Thyroid gland (tissue), 4 donors: ENCODE measurements at regions not wholly inside any gene's neighbourhood (a gene's known extent, or its start where the extent isn't known, plus 50 kb on each side); places are given as distances from the start of the nearest gene placed in this dataset.

ENCODE experiments used
- POLR2A ChIP-seq, 2 donors: fragments of 450-650 bp; IDR thresholded peaks; one replicate each; pipeline ENCODE4 v1.6.1; 2017; ENCODE audit warnings: antibody characterized with exemption in 2 of 2, mild to moderate bottlenecking in 2 of 2, moderate library complexity in 1 of 2
- TF ChIP-seq, protein P1 (sequence below), 6 experiments: fragments of 200-600 bp in 3 of 6; fragments of 450-650 bp in 3 of 6; sonication (generic) in 3 of 6; IDR thresholded peaks; one replicate each; pipeline ENCODE4 v1.5.1; 2016 to 2019; ENCODE audit warnings: antibody characterized with exemption in 6 of 6, mild to moderate bottlenecking in 2 of 6, inconsistent platforms in 1 of 6, moderate library complexity in 1 of 6

- TF ChIP-seq, protein P1, sequence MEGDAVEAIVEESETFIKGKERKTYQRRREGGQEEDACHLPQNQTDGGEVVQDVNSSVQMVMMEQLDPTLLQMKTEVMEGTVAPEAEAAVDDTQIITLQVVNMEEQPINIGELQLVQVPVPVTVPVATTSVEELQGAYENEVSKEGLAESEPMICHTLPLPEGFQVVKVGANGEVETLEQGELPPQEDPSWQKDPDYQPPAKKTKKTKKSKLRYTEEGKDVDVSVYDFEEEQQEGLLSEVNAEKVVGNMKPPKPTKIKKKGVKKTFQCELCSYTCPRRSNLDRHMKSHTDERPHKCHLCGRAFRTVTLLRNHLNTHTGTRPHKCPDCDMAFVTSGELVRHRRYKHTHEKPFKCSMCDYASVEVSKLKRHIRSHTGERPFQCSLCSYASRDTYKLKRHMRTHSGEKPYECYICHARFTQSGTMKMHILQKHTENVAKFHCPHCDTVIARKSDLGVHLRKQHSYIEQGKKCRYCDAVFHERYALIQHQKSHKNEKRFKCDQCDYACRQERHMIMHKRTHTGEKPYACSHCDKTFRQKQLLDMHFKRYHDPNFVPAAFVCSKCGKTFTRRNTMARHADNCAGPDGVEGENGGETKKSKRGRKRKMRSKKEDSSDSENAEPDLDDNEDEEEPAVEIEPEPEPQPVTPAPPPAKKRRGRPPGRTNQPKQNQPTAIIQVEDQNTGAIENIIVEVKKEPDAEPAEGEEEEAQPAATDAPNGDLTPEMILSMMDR (IDR thresholded peaks at IDR 0.05) = no peak
- no peak for TF ChIP-seq POLR2A (IDR thresholded peaks at IDR 0.05)
Measured at GRCh38 chr3:137079571-137079970, 121.8 kb downstream of the IL20RB start.
